BLaER1 (cell line): ENCODE measurements at regions not wholly inside any gene's neighbourhood (a gene's known extent, or its start where the extent isn't known, plus 50 kb on each side); places are given as distances from the start of the nearest gene placed in this dataset.
"Not testable (repeated sequence)": the region's sequence is repeated elsewhere in the genome, so short reads cannot be mapped to it uniquely, and the experiment has no call there.

Experiments
- H3K27ac ChIP-seq: shearing (Covaris generic); formaldehyde crosslinking; 2 replicates; pipeline ENCODE4 v1.8.1; 2022
- H3K27me3 ChIP-seq: shearing (Covaris generic); formaldehyde crosslinking; 2 replicates; pipeline ENCODE4 v1.8.1; 2022
- H3K36me3 ChIP-seq: shearing (Covaris generic); formaldehyde crosslinking; 2 replicates; pipeline ENCODE4 v1.8.1; 2022
- H3K4me1 ChIP-seq: shearing (Covaris generic); formaldehyde crosslinking; 2 replicates; pipeline ENCODE4 v1.8.1; 2022
- H3K4me2 ChIP-seq: shearing (Covaris generic); formaldehyde crosslinking; 2 replicates; pipeline ENCODE4 v1.8.1; 2022
- H3K4me3 ChIP-seq: shearing (Covaris generic); formaldehyde crosslinking; 2 replicates; pipeline ENCODE4 v1.8.1; 2022
- H3K9ac ChIP-seq: shearing (Covaris generic); formaldehyde crosslinking; 2 replicates; pipeline ENCODE4 v1.8.1; 2022
- H3K9me3 ChIP-seq: shearing (Covaris generic); formaldehyde crosslinking; 2 replicates; pipeline ENCODE4 v1.8.1; 2022
- H4K20me1 ChIP-seq: shearing (Covaris generic); formaldehyde crosslinking; 2 replicates; pipeline ENCODE4 v1.8.1; 2022
- Cebpa-rat ChIP-seq: shearing (Covaris generic); IDR thresholded peaks from 2 replicates; pipeline ENCODE4 v1.8.1; 2022

DNA sequence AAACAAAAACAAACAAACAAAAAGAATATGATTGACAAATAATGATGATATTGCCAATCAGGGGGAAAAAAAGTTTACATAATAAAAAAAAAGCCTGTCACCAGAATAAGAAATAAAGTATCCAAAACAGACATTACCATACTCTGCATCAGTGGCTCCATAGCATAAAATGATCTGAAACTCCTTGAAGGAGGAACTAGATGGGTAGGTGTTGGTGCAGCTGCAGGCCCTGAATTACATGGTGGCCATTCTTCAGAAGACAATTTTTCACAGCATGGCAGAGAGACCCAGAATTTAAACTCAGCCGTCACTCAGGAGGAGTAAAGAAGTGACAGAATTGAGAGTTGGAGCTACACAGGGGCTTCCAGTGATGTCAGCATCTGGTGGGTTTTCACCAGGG, 60.2 kb downstream of the GLUL start:
- no peak for TF ChIP-seq Cebpa-rat
- Histone ChIP-seq H3K27ac (no peak overlapping the region), H3K4me2 (no peak overlapping the region), H3K4me3 (no peak overlapping the region), H3K9ac (no peak overlapping the region), H3K27me3 (no peaks in the 10 kb centered on the region), H3K9me3 (peaks cover 3% of the 10 kb centered on the region; the same call in 1 of the 2 replicates), H4K20me1 (no peaks in the 10 kb centered on the region), H3K4me1 (peaks cover 10% of the 10 kb centered on the region), H3K36me3 (no peaks in the 10 kb centered on the region)

DNA sequence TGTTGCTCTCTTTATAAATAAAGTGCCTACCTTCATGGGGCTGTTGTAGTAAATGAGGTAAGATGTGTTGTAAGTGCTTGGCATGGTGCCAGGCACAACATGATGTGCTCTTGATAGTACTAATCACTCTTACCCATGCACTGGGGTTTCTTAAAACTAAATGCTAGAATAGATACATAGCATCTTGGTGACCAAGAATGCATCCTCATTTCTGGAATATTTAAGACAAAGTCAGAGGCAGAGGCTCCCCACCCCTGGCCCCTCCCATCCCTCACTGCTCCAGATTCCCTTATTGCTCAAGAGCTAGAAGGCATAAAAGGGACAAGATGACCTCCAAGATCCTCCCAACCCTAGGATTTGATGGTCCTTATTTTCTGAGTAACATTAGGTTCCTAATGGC, 61.3 kb downstream of the GLUL start:
- no peak overlapping the region for H3K4me3 ChIP-seq
- H3K27ac ChIP-seq = no peak overlapping the region
- H3K9me3 ChIP-seq = peaks cover 3% of the 10 kb centered on the region; the same call in 1 of the 2 replicates
- no peaks in the 10 kb centered on the region for H3K27me3 ChIP-seq
- no peaks in the 10 kb centered on the region for H4K20me1 ChIP-seq
- no peak for TF ChIP-seq Cebpa-rat
- no peak overlapping the region for H3K9ac ChIP-seq
- no peaks in the 10 kb centered on the region for H3K36me3 ChIP-seq
- no peak overlapping the region for H3K4me2 ChIP-seq
- H3K4me1 ChIP-seq = peaks cover 10% of the 10 kb centered on the region

DNA sequence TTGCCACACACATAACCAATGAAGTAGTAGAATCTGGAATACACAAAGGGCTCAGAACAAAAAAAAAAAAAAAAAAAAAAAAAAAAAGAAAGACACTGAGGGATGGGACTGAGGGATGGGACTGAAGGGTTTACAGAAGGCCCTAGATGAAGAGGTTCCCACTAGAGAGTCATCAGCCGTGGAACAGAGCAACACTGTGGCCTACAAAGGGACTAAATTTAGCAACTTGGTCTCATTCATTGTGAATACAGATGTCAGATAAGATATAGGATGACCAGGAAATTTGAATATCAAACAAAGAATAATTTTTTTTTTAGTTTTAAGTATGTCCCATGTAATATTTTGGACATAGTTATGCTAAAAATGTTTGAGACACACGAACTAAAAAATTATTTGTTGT, 62.1 kb downstream of the GLUL start:
- no peak overlapping the region for H3K4me2 ChIP-seq
- no peak for TF ChIP-seq Cebpa-rat
- H3K27me3 ChIP-seq = no peaks in the 10 kb centered on the region
- H3K27ac ChIP-seq = no peak overlapping the region
- no peaks in the 10 kb centered on the region for H3K36me3 ChIP-seq
- H3K4me1 ChIP-seq = peaks cover 2% of the 10 kb centered on the region
- peaks cover 3% of the 10 kb centered on the region; the same call in 1 of the 2 replicates for H3K9me3 ChIP-seq
- no peak overlapping the region for H3K4me3 ChIP-seq
- H3K9ac ChIP-seq = no peak overlapping the region
- H4K20me1 ChIP-seq = no peaks in the 10 kb centered on the region

DNA sequence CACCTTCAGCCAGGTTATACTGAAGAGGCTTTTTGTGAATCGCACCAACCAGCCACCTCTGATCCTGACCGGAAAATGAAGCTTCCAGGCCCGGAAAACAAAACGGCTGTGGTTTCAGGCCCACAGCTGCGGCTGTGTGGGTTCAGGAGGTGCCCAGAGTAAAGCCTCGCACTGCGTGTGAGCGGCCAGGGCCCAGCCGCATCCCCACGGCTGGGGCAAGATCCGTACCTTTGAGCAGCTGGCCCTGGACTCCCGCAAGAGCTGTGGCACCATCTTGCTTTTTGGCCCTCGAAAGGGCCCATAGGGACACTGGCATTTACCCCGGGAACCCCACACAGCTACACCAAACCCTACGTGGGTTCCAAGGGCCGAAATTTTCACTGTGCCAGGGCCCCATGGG, 63.0 kb downstream of the GLUL start:
- H4K20me1 ChIP-seq = no peaks in the 10 kb centered on the region
- no peak overlapping the region for H3K9ac ChIP-seq
- no peaks in the 10 kb centered on the region for H3K36me3 ChIP-seq
- H3K4me3 ChIP-seq = no peak overlapping the region
- H3K4me2 ChIP-seq = no peak overlapping the region
- no peaks in the 10 kb centered on the region for H3K4me1 ChIP-seq
- no peaks in the 10 kb centered on the region for H3K27me3 ChIP-seq
- H3K9me3 ChIP-seq = peaks cover 3% of the 10 kb centered on the region; the same call in 1 of the 2 replicates
- H3K27ac ChIP-seq = no peak overlapping the region
- TF ChIP-seq Cebpa-rat = no peak

DNA sequence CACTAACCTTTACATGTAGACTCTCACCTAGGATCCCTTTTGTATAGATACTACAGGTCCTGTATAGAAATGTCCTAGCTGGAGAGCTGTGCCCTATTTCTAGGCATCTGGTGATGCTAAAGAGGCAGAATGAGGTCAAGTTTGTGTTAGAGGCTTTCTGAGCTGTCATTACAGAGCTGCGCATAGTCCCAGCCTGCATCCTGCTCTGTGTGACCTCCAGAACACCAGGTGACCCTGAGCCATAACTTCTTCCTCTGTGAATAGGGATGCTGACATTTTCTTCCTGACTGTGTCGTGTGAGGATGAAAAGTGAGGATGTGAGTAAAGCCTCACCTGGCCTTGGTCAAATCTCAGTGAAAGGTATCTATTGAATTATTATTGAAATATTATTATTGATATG, 66.3 kb downstream of the GLUL start:
- Histone ChIP-seq H4K20me1 (no peaks in the 10 kb centered on the region), H3K36me3 (no peaks in the 10 kb centered on the region), H3K4me1 (no peaks in the 10 kb centered on the region), H3K27ac (no peak overlapping the region), H3K9ac (no peak overlapping the region), H3K9me3 (peaks cover 3% of the 10 kb centered on the region; the same call in 1 of the 2 replicates), H3K4me2 (no peak overlapping the region), H3K4me3 (no peak overlapping the region), H3K27me3 (no peaks in the 10 kb centered on the region)
- no peak for TF ChIP-seq Cebpa-rat

DNA sequence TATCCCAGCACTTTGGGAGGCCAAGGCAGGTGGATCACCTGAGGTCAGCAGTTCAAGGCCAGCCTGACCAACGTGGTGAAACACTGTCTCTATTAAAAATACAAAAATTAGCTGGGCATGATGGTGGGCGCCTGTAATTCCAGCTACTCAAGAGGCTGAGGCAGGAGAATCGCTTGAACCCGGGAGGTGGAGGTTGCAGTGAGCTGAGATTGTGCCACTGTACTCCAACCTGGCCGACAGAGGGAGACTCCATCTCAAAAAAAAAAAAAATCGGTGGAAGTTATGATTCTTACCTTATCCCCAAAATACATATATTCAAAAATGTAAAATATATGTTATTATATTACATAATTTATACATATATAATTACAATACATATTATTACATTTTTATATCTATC, 70.1 kb downstream of the GLUL start:
- H3K4me3 ChIP-seq, H3K9me3 ChIP-seq, H3K27me3 ChIP-seq, H3K4me2 ChIP-seq, H4K20me1 ChIP-seq, H3K36me3 ChIP-seq, H3K9ac ChIP-seq, H3K27ac ChIP-seq, H3K4me1 ChIP-seq: not testable (repeated sequence)

DNA sequence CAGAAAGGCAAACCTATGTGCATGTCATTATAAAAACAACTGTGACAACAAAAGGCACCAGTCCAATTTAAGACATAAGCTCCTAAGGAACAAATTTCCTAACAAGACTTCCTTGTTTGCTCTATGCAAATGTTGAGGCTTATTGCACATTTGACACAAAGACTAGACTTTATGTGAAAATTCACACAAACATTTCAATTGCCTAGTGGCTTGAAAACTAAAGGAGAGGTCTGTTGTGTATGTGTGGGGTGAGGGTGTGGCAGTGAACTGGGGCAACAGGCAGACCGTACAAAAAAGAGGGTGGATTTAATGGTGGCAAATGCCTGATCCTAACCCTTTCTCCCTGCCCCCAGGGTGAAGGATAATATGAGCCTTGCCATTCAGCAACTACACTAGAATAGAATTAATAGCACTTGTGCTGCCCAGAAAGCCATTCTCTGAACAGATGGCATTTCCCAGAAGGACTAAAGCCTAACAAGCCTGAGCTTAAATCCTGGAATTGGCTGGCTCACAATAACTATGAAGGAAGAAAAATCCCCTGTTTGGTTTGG, 73.9 kb downstream of the GLUL start:
- Histone ChIP-seq H3K27me3 (no peaks in the 10 kb centered on the region), H3K4me1 (no peaks in the 10 kb centered on the region), H3K27ac (no peak overlapping the region), H3K4me3 (no peak overlapping the region), H4K20me1 (no peaks in the 10 kb centered on the region), H3K9me3 (no peaks in the 10 kb centered on the region), H3K36me3 (no peaks in the 10 kb centered on the region), H3K4me2 (no peak overlapping the region), H3K9ac (no peak overlapping the region)
- TF ChIP-seq Cebpa-rat = no peak

DNA sequence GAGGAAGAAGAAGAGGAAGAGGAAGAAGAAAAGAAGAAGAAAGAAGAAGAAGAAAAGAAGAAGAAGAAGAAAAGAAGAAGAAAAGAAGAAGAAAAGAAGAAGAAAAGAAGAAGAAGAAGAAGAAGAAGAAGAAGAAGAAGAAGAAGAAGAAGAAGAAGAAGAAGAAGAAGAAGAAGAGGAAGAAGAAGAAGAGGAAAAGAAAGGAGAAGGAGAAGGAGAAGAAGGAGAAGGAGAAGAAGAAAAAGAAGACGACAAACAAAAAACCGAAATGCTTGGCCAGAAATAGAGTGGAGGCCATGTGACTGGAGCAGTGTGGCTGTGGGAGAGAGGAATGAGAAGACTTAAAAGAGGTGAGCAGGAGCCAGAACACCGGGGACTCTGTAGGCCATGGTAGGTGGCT, 75.1 kb downstream of the GLUL start:
- H3K4me3 ChIP-seq, H3K27ac ChIP-seq, H3K4me2 ChIP-seq, H4K20me1 ChIP-seq, H3K36me3 ChIP-seq, H3K9me3 ChIP-seq, H3K4me1 ChIP-seq, H3K9ac ChIP-seq, H3K27me3 ChIP-seq: not testable (repeated sequence)

DNA sequence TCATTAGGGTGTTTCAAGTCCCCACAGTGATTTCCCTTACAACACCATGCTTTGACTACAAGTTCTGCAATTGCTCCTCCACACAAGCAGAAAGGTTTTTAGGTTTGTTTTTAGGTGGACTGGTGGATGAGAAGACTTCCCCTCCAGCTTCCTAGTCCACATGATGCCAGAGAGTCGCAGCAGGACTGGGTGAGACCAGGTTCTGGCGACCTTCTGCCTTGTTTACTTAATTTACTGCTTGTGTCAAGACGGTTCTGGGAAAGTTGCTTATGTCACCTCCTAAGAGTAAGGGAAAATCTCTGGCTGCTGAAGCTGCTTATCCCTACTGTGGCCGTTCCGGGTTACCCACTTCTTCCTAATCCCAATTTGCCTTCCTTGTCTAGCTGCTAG, 76.4 kb downstream of the GLUL start:
- no peak overlapping the region for H3K9ac ChIP-seq
- H3K4me2 ChIP-seq = no peak overlapping the region
- no peak overlapping the region for H3K27ac ChIP-seq
- H3K36me3 ChIP-seq = no peaks in the 10 kb centered on the region
- H3K9me3 ChIP-seq = no peaks in the 10 kb centered on the region
- H3K4me1 ChIP-seq = no peaks in the 10 kb centered on the region
- no peak for TF ChIP-seq Cebpa-rat
- H3K27me3 ChIP-seq = no peaks in the 10 kb centered on the region
- H4K20me1 ChIP-seq = no peaks in the 10 kb centered on the region
- H3K4me3 ChIP-seq = no peak overlapping the region

DNA sequence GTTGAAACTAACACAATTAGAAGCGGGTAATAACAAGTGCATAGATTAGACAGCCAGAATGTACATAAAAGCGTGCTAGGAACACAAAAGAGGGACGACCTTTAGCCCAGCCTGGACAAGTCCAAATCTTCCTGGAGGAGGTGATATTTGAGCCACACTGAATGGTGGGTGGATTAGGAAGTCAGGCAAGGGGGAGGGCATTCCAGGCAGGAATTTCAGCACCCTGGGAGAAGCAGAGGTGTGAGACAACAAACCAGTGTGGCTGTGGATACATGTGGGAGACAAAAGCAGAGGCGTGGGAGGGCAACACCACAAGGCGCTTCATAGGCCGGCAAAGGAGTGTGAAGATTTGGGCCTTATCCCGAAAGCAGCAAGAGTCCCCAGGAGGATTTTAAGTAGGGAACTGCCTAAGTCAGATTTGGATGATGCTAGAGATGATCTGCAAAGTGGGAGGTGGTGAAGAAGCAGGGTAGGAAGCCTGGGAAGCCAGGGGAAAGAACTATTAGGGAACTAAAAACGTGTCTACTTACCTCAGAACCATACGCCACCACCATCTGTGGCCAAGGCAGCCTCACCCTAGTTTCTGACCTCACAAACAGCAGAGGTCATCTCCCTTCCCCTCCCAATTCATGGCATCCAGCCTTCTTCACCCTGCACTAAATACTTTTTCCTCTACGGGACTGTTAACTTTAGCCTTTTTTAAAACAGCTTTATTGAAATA, 81.8 kb downstream of the GLUL start:
- no peak overlapping the region for H3K4me2 ChIP-seq
- H3K27me3 ChIP-seq = no peaks in the 10 kb centered on the region
- no peak for TF ChIP-seq Cebpa-rat
- no peaks in the 10 kb centered on the region for H3K9me3 ChIP-seq
- H3K9ac ChIP-seq = no peak overlapping the region
- H3K36me3 ChIP-seq = no peaks in the 10 kb centered on the region
- H4K20me1 ChIP-seq = no peaks in the 10 kb centered on the region
- H3K4me1 ChIP-seq = no peaks in the 10 kb centered on the region
- H3K4me3 ChIP-seq = no peak overlapping the region
- no peak overlapping the region for H3K27ac ChIP-seq

DNA sequence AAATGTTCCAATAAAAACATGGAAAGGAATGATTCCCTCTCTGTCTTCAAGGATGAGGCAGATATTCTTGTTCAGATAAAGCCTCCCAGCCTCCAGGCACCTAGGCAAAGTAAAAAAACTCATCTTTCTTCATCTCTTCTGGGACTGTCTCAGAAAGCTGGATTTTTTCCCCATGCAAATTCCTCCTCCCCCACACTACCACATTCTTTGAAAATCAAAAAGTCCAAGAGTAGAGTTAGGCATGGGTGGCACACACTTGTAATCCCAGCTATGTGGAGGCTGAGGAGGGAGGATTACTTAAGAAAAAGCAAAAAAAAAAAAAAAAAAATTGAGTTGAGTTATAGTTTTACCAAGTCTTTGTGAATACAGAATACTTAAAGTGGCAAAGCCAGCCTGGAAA, 82.8 kb downstream of the GLUL start:
- H3K9me3 ChIP-seq = no peaks in the 10 kb centered on the region
- H4K20me1 ChIP-seq = no peaks in the 10 kb centered on the region
- H3K4me3 ChIP-seq = no peak overlapping the region
- no peak for TF ChIP-seq Cebpa-rat
- H3K9ac ChIP-seq = no peak overlapping the region
- H3K27me3 ChIP-seq = no peaks in the 10 kb centered on the region
- no peaks in the 10 kb centered on the region for H3K36me3 ChIP-seq
- no peak overlapping the region for H3K27ac ChIP-seq
- no peaks in the 10 kb centered on the region for H3K4me1 ChIP-seq
- no peak overlapping the region for H3K4me2 ChIP-seq

DNA sequence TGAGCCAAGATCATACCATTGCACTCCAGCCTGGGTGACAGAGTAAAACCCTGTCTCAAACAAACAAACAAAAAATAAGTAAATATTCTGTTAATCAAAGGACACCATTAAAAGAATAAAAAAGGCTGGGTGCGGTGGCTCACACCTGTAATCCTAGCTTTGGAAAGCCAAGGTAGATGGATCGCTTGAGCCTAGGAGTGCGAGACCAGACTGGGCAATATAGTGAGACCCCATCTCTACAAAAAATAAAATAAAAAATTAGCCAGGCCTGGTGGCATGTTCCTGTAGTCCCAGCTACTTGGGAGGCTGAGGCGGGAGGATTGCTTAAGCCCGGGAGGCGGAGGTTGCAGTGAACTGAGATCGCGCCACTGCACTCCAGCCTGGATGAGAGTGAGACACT, 84.1 kb downstream of the GLUL start:
- not testable (repeated sequence) for H3K4me2 ChIP-seq, H3K27me3 ChIP-seq, H3K9me3 ChIP-seq, H3K4me3 ChIP-seq, H3K36me3 ChIP-seq, H3K4me1 ChIP-seq, H4K20me1 ChIP-seq, H3K9ac ChIP-seq, H3K27ac ChIP-seq
